Gastrocnemius medialis (tissue), 4 donors: ENCODE measurements at regions not wholly inside any gene's neighbourhood (a gene's known extent, or its start where the extent isn't known, plus 50 kb on each side); places are given as distances from the start of the nearest gene placed in this dataset.

ENCODE experiments used
- POLR2A ChIP-seq, 2 donors: fragments of 450-650 bp; IDR thresholded peaks; one replicate each; pipeline ENCODE4 v1.6.1; 2017; ENCODE audit warnings: antibody characterized with exemption in 2 of 2, mild to moderate bottlenecking in 2 of 2, moderate library complexity in 2 of 2
- TF ChIP-seq, protein P1 (sequence below), 5 experiments: fragments of 450-650 bp in 3 of 5; fragments of 200-600 bp in 2 of 5; sonication (generic) in 2 of 5; IDR thresholded peaks in 4 of 5; conservative IDR thresholded peaks in 1 of 5; 1 replicate in 4 of 5; 2 replicates in 1 of 5; pipeline ENCODE4 v1.5.1; 2016 to 2019; ENCODE audit warnings: antibody characterized with exemption in 5 of 5, mild to moderate bottlenecking in 3 of 5, moderate library complexity in 3 of 5

DNA sequence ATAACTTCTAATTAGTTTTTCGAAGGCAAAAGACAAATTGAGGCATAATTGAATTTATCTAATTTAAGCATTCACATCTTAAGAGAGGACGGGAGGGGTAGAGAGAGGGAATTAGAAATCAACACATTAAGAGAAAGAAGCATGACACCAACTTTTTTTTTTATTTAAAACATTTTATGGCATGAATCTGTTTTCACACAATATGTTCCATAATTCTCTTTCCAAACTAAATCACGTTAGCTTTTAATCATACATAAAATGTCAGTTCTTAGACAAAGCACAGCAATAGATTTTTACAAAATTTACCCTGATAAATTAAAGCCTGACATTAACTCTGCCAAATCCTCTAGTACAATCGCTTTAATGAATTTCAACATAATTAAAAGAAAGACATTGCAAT lies 600.8 kb upstream of the ROBO1 start:
- TF ChIP-seq POLR2A (IDR thresholded peaks at IDR 0.05): no peak
- TF ChIP-seq, protein P1, sequence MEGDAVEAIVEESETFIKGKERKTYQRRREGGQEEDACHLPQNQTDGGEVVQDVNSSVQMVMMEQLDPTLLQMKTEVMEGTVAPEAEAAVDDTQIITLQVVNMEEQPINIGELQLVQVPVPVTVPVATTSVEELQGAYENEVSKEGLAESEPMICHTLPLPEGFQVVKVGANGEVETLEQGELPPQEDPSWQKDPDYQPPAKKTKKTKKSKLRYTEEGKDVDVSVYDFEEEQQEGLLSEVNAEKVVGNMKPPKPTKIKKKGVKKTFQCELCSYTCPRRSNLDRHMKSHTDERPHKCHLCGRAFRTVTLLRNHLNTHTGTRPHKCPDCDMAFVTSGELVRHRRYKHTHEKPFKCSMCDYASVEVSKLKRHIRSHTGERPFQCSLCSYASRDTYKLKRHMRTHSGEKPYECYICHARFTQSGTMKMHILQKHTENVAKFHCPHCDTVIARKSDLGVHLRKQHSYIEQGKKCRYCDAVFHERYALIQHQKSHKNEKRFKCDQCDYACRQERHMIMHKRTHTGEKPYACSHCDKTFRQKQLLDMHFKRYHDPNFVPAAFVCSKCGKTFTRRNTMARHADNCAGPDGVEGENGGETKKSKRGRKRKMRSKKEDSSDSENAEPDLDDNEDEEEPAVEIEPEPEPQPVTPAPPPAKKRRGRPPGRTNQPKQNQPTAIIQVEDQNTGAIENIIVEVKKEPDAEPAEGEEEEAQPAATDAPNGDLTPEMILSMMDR (IDR thresholded peaks at IDR 0.05 in 4 of 5, conservative IDR thresholded peaks at IDR 0.05 in 1 of 5): no peak
